ENCODE measurements at regions not wholly inside any gene's neighbourhood (a gene's known extent, or its start where the extent isn't known, plus 50 kb on each side); places are given as distances from the start of the nearest gene placed in this dataset.

DNA sequence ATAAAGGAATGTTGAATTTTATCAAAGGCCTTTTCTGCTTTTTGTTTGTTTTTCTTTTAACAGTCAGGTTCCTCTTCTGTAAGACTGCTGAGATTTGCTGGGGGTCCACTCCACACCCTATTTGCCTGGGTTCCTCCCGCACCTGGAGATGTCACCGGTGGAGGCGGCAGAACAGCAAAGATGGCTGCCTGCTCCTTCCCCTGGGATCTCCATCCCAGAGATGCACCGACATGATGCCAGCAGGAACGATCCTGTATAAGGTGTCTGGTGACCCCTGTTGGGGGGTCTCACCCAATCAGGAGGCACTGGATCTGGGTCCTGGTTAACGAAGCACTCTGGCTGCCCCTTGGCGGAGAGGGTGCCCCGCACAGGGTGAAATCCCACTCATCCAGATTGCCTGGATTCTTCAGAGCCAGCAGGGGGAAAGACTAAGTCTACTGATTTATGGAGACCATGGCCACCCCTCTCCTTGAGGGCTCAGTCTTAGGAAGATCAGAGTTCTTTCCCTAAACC is 244.0 kb upstream of the MDGA2 start:
- Histone ChIP-seq H3K4me2 (ENCODE audit: insufficient read depth, insufficient read length, low read length) (no peak overlapping the region), H2BK15ac (ENCODE audit: low read depth, low read length) (no peak overlapping the region), H4K5ac (ENCODE audit: insufficient read length, low read depth, low read length) (no peak overlapping the region), H3K4ac (ENCODE audit: low read depth, low read length) (no peak overlapping the region), H2BK5ac (ENCODE audit: insufficient read length, low read length) (no peak overlapping the region), H4K91ac (ENCODE audit: insufficient read length, low read depth, low read length) (no peak overlapping the region), H3T11ph (ENCODE audit: low read length) (no peak overlapping the region), H2AFZ (ENCODE audit: low read length) (no peak overlapping the region), H2AK5ac (ENCODE audit: insufficient read length, low read length) (no peak overlapping the region), H3K27me3 (ENCODE audit: insufficient read depth, low read length) (no peaks in the 10 kb centered on the region), H3K23me2 (ENCODE audit: insufficient read length, low read depth, low read length, poor library complexity, severe bottlenecking) (no peaks in the 10 kb centered on the region), H3K9me3 (ENCODE audit: control insufficient read depth, low read depth, low read length) (no peaks in the 10 kb centered on the region), H3K27ac (ENCODE audit: insufficient read length, low read depth, low read length) (no peak overlapping the region), H3K79me2 (ENCODE audit: insufficient read depth, low read length) (no peaks in the 10 kb centered on the region), H3K79me1 (ENCODE audit: insufficient read depth, low read depth, low read length, poor library complexity, severe bottlenecking) (no peaks in the 10 kb centered on the region), H3K4me1 (ENCODE audit: insufficient read depth, low read length) (no peaks in the 10 kb centered on the region), H2BK20ac (ENCODE audit: low read depth, low read length, poor library complexity, severe bottlenecking) (no peak overlapping the region), H2BK12ac (ENCODE audit: insufficient read length, low read depth, low read length) (no peak overlapping the region), H3K18ac (ENCODE audit: insufficient read length, low read depth, low read length) (no peak overlapping the region), H4K8ac (replicated peaks; ENCODE audit: insufficient read length, low read depth, low read length) (no peak overlapping the region), H3K56ac (ENCODE audit: insufficient read length, low read depth, low read length) (no peak overlapping the region), H4K20me1 (ENCODE audit: control insufficient read depth, insufficient read depth, insufficient read length) (no peaks in the 10 kb centered on the region), H3K14ac (ENCODE audit: insufficient read depth, low read length) (no peak overlapping the region), H2BK120ac (ENCODE audit: low read depth, low read length, poor library complexity, severe bottlenecking) (no peak overlapping the region), H3K23ac (ENCODE audit: insufficient read length, low read depth, low read length) (no peak overlapping the region), H3K9ac (ENCODE audit: extremely low read depth, insufficient read length, low read length) (no peak overlapping the region)
- Mint-ChIP-seq H3K9me3 (no peaks in the 10 kb centered on the region; a peak in 1 of 5 replicates), H3K27ac (no peak overlapping the region), H3K27me3 (ENCODE audit: low read depth) (peaks cover 2% of the 10 kb centered on the region; the same call in 1 of the 2 replicates), H3K4me1 (no peaks in the 10 kb centered on the region), H3K36me3 (ENCODE audit: insufficient read depth in 1 of 3, low read depth in 3 of 3) (no peaks in the 10 kb centered on the region), H3K4me3 (no peak overlapping the region)
- no CpG with 5 or more reads among the region's 8 CpGs for WGBS (ENCODE audit: extremely low coverage, insufficient read length, low lambda C conversion rate)
- TF ChIP-seq CTCF (conservative IDR thresholded peaks at IDR 0.05), result no peak
- no peak for DNase-seq

Measured in H9 (cell line).